Colonic mucosa (tissue), 4 donors: ENCODE measurements at regions not wholly inside any gene's neighbourhood (a gene's known extent, or its start where the extent isn't known, plus 50 kb on each side); places are given as distances from the start of the nearest gene placed in this dataset.

Experiments used
- DNase-seq: peaks from one replicate; pipeline ENCODE4 v3.0.0-alpha.2; 2020
- H3K27ac ChIP-seq: fragments of 200-600 bp; one replicate; pipeline ENCODE4 v1.8.0; 2021
- H3K27me3 ChIP-seq: fragments of 200-600 bp; one replicate; pipeline ENCODE4 v1.8.0; 2021
- H3K36me3 ChIP-seq: fragments of 200-600 bp; one replicate; pipeline ENCODE4 v1.8.0; 2021
- H3K4me1 ChIP-seq: fragments of 200-600 bp; one replicate; pipeline ENCODE4 v1.8.0; 2021; ENCODE audit warnings: mild to moderate bottlenecking
- H3K4me3 ChIP-seq: fragments of 200-600 bp; one replicate; pipeline ENCODE4 v1.8.0; 2021
- H3K9ac ChIP-seq, 2 donors: one replicate each; pipeline ENCODE4 v1.7.0; 2013; ENCODE audit warnings: control low read depth in 2 of 2, low read depth in 2 of 2, low read length in 2 of 2
- H3K9me3 ChIP-seq: fragments of 200-600 bp; one replicate; pipeline ENCODE4 v1.8.0; 2021
- intact Hi-C: fragments of 100-400 bp; cut with DNase I; formaldehyde crosslinking; loops from one replicate; pipeline ENCODE4 v1.14.1; 2022
- TF ChIP-seq, protein P1 (sequence below): fragments of 200-600 bp; IDR thresholded peaks from one replicate; pipeline ENCODE4 v1.8.0; 2022; ENCODE audit warnings: antibody characterized with exemption, mild to moderate bottlenecking
- donor health status: healthy.
- donor health status: DM: no; HTN: no; CAD: no.
- donor health status: DM: no; HTN: no; CAD: no.

DNA sequence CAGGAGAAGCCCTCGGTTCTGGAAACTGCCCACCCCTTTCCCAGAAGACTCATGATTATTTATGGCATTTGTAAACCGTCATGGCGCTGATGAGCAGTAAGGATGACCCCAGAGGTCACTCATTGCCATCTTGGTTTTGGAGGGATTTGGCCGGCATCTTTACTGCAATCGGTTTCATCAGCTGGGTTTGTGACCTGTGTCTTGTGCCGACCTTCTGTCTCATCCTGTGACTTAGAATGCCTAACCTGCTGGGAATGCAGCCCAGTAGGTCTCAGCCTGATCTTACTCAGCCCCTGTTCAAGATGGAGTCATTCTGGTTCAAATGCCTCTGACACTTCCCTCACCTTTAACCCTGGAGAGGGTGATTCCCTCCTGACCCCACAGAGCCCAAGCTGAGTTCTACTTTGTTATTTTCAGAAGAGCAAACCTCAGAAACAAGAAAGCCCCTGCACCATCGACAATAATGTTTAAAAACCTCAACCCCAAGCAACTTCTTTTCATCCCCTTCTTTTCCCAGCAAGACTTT lies 105.5 kb upstream of the SFSWAP start:
- no peak overlapping the region for H3K4me3 ChIP-seq

GRCh38 chr12:131606218-131606901 lies 104.5 kb upstream of the SFSWAP start:
- no peak overlapping the region for H3K9ac ChIP-seq
- TF ChIP-seq, protein P1, sequence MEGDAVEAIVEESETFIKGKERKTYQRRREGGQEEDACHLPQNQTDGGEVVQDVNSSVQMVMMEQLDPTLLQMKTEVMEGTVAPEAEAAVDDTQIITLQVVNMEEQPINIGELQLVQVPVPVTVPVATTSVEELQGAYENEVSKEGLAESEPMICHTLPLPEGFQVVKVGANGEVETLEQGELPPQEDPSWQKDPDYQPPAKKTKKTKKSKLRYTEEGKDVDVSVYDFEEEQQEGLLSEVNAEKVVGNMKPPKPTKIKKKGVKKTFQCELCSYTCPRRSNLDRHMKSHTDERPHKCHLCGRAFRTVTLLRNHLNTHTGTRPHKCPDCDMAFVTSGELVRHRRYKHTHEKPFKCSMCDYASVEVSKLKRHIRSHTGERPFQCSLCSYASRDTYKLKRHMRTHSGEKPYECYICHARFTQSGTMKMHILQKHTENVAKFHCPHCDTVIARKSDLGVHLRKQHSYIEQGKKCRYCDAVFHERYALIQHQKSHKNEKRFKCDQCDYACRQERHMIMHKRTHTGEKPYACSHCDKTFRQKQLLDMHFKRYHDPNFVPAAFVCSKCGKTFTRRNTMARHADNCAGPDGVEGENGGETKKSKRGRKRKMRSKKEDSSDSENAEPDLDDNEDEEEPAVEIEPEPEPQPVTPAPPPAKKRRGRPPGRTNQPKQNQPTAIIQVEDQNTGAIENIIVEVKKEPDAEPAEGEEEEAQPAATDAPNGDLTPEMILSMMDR, result no peak
- H3K4me3 ChIP-seq, result no peak overlapping the region
- no peak overlapping the region for H3K27ac ChIP-seq
- no peak for DNase-seq
- no peaks in the 10 kb centered on the region for H3K9me3 ChIP-seq
- H3K36me3 ChIP-seq, result no peaks in the 10 kb centered on the region
- H3K27me3 ChIP-seq, result no peaks in the 10 kb centered on the region
- intact Hi-C loops, result no loop called here
- H3K4me1 ChIP-seq, result no peaks in the 10 kb centered on the region

More for the DNA sequence above, 105.5 kb upstream of the SFSWAP start:
- intact Hi-C loops, result no loop called here
- no peak overlapping the region for H3K9ac ChIP-seq
- TF ChIP-seq, protein P1, result no peak
- no peaks in the 10 kb centered on the region for H3K27me3 ChIP-seq
- no peaks in the 10 kb centered on the region for H3K4me1 ChIP-seq
- H3K36me3 ChIP-seq, result no peaks in the 10 kb centered on the region
- H3K27ac ChIP-seq, result no peak overlapping the region
- H3K9me3 ChIP-seq, result no peaks in the 10 kb centered on the region
- no peak for DNase-seq

DNA sequence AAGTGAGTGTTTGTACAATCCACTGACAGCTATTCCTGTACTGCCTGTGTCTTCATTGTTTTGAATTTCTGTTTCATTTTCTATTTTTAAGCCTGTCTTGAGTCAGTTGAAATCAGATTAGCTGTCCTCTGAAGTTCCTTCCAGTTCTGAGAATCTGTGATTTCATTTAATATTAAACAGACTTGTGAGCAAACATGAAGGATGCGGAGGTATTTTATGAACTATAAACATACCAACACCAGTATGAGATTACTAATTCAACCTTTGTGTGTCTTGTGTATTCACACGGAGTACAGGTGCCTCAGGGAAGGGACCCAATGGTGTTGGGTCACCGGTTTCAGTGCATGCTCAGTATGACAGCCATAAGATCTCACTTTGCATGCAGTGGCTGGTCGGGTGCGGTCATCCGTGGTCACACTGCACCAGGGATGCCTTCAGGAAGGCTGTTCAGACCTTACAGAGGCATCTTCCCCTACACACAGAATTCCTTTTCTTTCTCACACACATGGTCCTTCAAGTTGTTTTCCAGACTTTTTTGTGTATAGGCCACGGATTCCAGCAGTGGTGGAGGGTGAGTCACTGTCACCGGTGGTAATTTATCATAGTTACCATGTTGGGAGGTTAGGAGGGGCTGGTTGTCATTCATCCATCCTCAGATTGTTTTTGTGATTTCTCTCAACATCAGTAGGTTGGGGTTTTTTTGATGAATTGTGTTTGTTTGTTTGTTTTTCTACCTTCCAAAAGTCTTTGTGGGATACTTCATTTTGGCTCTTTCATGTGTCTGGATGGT lies 103.0 kb upstream of the SFSWAP start:
- H3K27ac ChIP-seq, result no peak overlapping the region
- no peaks in the 10 kb centered on the region for H3K36me3 ChIP-seq
- intact Hi-C loops, result no loop called here
- no peak overlapping the region for H3K9ac ChIP-seq
- TF ChIP-seq, protein P1, result no peak
- no peaks in the 10 kb centered on the region for H3K4me1 ChIP-seq
- DNase-seq, result no peak
- no peaks in the 10 kb centered on the region for H3K27me3 ChIP-seq
- no peak overlapping the region for H3K4me3 ChIP-seq
- H3K9me3 ChIP-seq, result no peaks in the 10 kb centered on the region

- Histone ChIP-seq H3K36me3 (no peaks in the 10 kb centered on the region), H3K4me3 (no peak overlapping the region), H3K9ac (no peak overlapping the region), H3K27ac (no peak overlapping the region), H3K4me1 (no peaks in the 10 kb centered on the region), H3K9me3 (no peaks in the 10 kb centered on the region), H3K27me3 (no peaks in the 10 kb centered on the region)
- DNase-seq, result peak; percentile 63
- intact Hi-C loops, result no loop called here
- TF ChIP-seq, protein P1, result peak; percentile 81
Observed at GRCh38 chr12:131608740-131609690, 101.9 kb upstream of the SFSWAP start.

GRCh38 chr12:131609762-131610161 lies 101.1 kb upstream of the SFSWAP start:
- no peaks in the 10 kb centered on the region for H3K36me3 ChIP-seq
- intact Hi-C loops, result no loop called here
- H3K9me3 ChIP-seq, result no peaks in the 10 kb centered on the region
- no peaks in the 10 kb centered on the region for H3K4me1 ChIP-seq
- H3K4me3 ChIP-seq, result no peak overlapping the region
- H3K27ac ChIP-seq, result no peak overlapping the region
- no peaks in the 10 kb centered on the region for H3K27me3 ChIP-seq
- no peak for DNase-seq
- TF ChIP-seq, protein P1, result no peak
- H3K9ac ChIP-seq, result no peak overlapping the region
